ENCODE measurements at regions not wholly inside any gene's neighbourhood (a gene's known extent, or its start where the extent isn't known, plus 50 kb on each side); places are given as distances from the start of the nearest gene placed in this dataset.

GRCh38 chr9:108568093-108568492 is 287.7 kb downstream of the ACTL7B start:
- H3K36me3 ChIP-seq (ENCODE audit: control insufficient read depth in 2 of 2, insufficient read depth in 1 of 2, low read length in 2 of 2), result no peaks in the 10 kb centered on the region
- POLR2A ChIA-PET, result no interaction called here
- H3K4me3 ChIP-seq (ENCODE audit: low read depth, low read length), result no peak overlapping the region
- TF ChIP-seq ZNF10 (tag by site-specific recombination; IDR thresholded peaks at IDR 0.05) (no peak), ZBTB20 (tag by site-specific recombination; IDR thresholded peaks at IDR 0.05) (peak; percentile 29; the same call in 1 of the 2 replicates)
- no peak overlapping the region for H3K27ac ChIP-seq (ENCODE audit: extremely low read depth, low read depth, low read length)
- no peaks in the 10 kb centered on the region for H3K9me3 ChIP-seq (ENCODE audit: control insufficient read depth, insufficient read depth, low read depth, low read length)
- CTCF ChIA-PET, result interaction anchor here (0.7 to 1.8 kb wide), 8 partner anchors 94 to 1146 kb away, joined by 3 to 10 read pairs (median 3); no protein-coding TSS in a partner anchor
- no peaks in the 10 kb centered on the region for H3K4me1 ChIP-seq (ENCODE audit: control insufficient read depth, insufficient read depth, low read length)

GRCh38 chr9:108567571-108567970 is 288.2 kb downstream of the ACTL7B start:
- Histone ChIP-seq H3K36me3 (ENCODE audit: control insufficient read depth in 2 of 2, insufficient read depth in 1 of 2, low read length in 2 of 2) (no peaks in the 10 kb centered on the region), H3K9me3 (ENCODE audit: control insufficient read depth, insufficient read depth, low read depth, low read length) (no peaks in the 10 kb centered on the region), H3K4me1 (ENCODE audit: control insufficient read depth, insufficient read depth, low read length) (no peaks in the 10 kb centered on the region), H3K27ac (ENCODE audit: extremely low read depth, low read depth, low read length) (no peak overlapping the region), H3K4me3 (ENCODE audit: low read depth, low read length) (no peak overlapping the region)
- TF ChIP-seq ZNF24 (tag by site-specific recombination; IDR thresholded peaks at IDR 0.05), result no peak
- TF ChIP-seq ZNF776 (tag by site-specific recombination; IDR thresholded peaks at IDR 0.05; ENCODE audit: borderline replicate concordance), result no peak
- TF ChIP-seq ZNF202 (tag by site-specific recombination; IDR thresholded peaks at IDR 0.05; ENCODE audit: borderline replicate concordance), result no peak
- no peak for TF ChIP-seq SETDB1 (IDR thresholded peaks at IDR 0.05; ENCODE audit: insufficient read length, low read length)
- TF ChIP-seq ZNF26 (tag by site-specific recombination; IDR thresholded peaks at IDR 0.05), result no peak
- no peak for TF ChIP-seq ZNF777 (tag by site-specific recombination; IDR thresholded peaks at IDR 0.05; ENCODE audit: borderline replicate concordance)
- TF ChIP-seq SP7 (tag by site-specific recombination; IDR thresholded peaks at IDR 0.05), result no peak
- no peak for TF ChIP-seq ZNF843 (tag by site-specific recombination; IDR thresholded peaks at IDR 0.05)
- no peak for TF ChIP-seq ZNF747 (tag by site-specific recombination; IDR thresholded peaks at IDR 0.05)
- no peak for TF ChIP-seq ZNF423 (tag by site-specific recombination; IDR thresholded peaks at IDR 0.05)
- TF ChIP-seq ZNF707 (tag by site-specific recombination; IDR thresholded peaks at IDR 0.05), result no peak
- no peak for TF ChIP-seq KLF10 (tag by site-specific recombination; IDR thresholded peaks at IDR 0.05)
- no peak for TF ChIP-seq ZNF239 (tag by site-specific recombination; IDR thresholded peaks at IDR 0.05)
- no peak for TF ChIP-seq ZNF416 (tag by site-specific recombination; IDR thresholded peaks at IDR 0.05)
- no peak for TF ChIP-seq ZNF146 (tag by site-specific recombination; IDR thresholded peaks at IDR 0.05)
- no peak for TF ChIP-seq ZNF600 (tag by site-specific recombination; IDR thresholded peaks at IDR 0.05)
- no peak for TF ChIP-seq ZNF132 (tag by site-specific recombination; IDR thresholded peaks at IDR 0.05; ENCODE audit: borderline replicate concordance)
- no peak for TF ChIP-seq ZNF426 (tag by site-specific recombination; IDR thresholded peaks at IDR 0.05)
- no peak for TF ChIP-seq ZNF514 (tag by site-specific recombination; IDR thresholded peaks at IDR 0.05)
- no peak for TF ChIP-seq ZNF629 (tag by site-specific recombination; IDR thresholded peaks at IDR 0.05)
- ChIA-PET CTCF (interaction anchor here (0.5 to 4.5 kb wide), 13 partner anchors 17 to 1145 kb away, joined by 3 to 29 read pairs (median 4); no protein-coding TSS in a partner anchor), POLR2A (no interaction called here)

- H3K4me1 ChIP-seq (ENCODE audit: control insufficient read depth, insufficient read depth, low read length), result no peaks in the 10 kb centered on the region
- TF ChIP-seq, protein P1, sequence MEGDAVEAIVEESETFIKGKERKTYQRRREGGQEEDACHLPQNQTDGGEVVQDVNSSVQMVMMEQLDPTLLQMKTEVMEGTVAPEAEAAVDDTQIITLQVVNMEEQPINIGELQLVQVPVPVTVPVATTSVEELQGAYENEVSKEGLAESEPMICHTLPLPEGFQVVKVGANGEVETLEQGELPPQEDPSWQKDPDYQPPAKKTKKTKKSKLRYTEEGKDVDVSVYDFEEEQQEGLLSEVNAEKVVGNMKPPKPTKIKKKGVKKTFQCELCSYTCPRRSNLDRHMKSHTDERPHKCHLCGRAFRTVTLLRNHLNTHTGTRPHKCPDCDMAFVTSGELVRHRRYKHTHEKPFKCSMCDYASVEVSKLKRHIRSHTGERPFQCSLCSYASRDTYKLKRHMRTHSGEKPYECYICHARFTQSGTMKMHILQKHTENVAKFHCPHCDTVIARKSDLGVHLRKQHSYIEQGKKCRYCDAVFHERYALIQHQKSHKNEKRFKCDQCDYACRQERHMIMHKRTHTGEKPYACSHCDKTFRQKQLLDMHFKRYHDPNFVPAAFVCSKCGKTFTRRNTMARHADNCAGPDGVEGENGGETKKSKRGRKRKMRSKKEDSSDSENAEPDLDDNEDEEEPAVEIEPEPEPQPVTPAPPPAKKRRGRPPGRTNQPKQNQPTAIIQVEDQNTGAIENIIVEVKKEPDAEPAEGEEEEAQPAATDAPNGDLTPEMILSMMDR (tag by site-specific recombination; IDR thresholded peaks at IDR 0.05), result peak; percentile 60
- TF ChIP-seq ZNF146 (tag by site-specific recombination; IDR thresholded peaks at IDR 0.05) (no peak), ZNF629 (tag by site-specific recombination; IDR thresholded peaks at IDR 0.05) (no peak), ZIC2 (tag by site-specific recombination; IDR thresholded peaks at IDR 0.05) (no peak), ZNF624 (tag by site-specific recombination; IDR thresholded peaks at IDR 0.05) (no peak), IKZF3 (tag by site-specific recombination; IDR thresholded peaks at IDR 0.05) (peak; percentile 63; the same call in 1 of the 2 replicates), ZFP41 (tag by site-specific recombination; IDR thresholded peaks at IDR 0.05; ENCODE audit: borderline replicate concordance) (no peak)
These were observed 290.0 kb downstream of the ACTL7B start for GRCh38 chr9:108565651-108566378.

More at GRCh38 chr9:108565651-108566378, 290.0 kb downstream of the ACTL7B start:
- ChIA-PET CTCF (interaction anchor here (0.7 to 4.5 kb wide), 36 partner anchors 10 to 1144 kb away, joined by 3 to 31 read pairs (median 4); no protein-coding TSS in a partner anchor), POLR2A (interaction anchor here (0.5 kb wide), 1 partner anchor 1404 kb away, joined by 4 read pairs; no protein-coding TSS in a partner anchor)
- Histone ChIP-seq H3K36me3 (ENCODE audit: control insufficient read depth in 2 of 2, insufficient read depth in 1 of 2, low read length in 2 of 2) (no peaks in the 10 kb centered on the region), H3K4me3 (ENCODE audit: low read depth, low read length) (no peak overlapping the region), H3K27ac (ENCODE audit: extremely low read depth, low read depth, low read length) (no peak overlapping the region), H3K9me3 (ENCODE audit: control insufficient read depth, insufficient read depth, low read depth, low read length) (no peaks in the 10 kb centered on the region)
